ENCODE measurements at regions not wholly inside any gene's neighbourhood (a gene's known extent, or its start where the extent isn't known, plus 50 kb on each side); places are given as distances from the start of the nearest gene placed in this dataset.

GRCh38 chr3:34196914-34197313, 398.5 kb downstream of the PDCD6IP start:
- H3K9me3 ChIP-seq (ENCODE audit: control insufficient read depth, low read depth, low read length), result no peaks in the 10 kb centered on the region
- H3K4me1 ChIP-seq (ENCODE audit: control insufficient read depth, extremely low read depth, insufficient read depth, low read length), result no peaks in the 10 kb centered on the region
- H3K9ac ChIP-seq (ENCODE audit: control insufficient read depth, extremely low read depth, insufficient read depth, low read length), result no peak overlapping the region
- no peaks in the 10 kb centered on the region for H4K20me1 ChIP-seq (ENCODE audit: control insufficient read depth, extremely low read depth, insufficient read depth, low read length)
- H2AFZ ChIP-seq (ENCODE audit: control insufficient read depth, low read length), result no peak overlapping the region
- no peak overlapping the region for H3K4me3 ChIP-seq (ENCODE audit: control insufficient read depth in 2 of 3, extremely low read depth in 1 of 3, insufficient read depth in 2 of 3, low read depth in 1 of 3, low read length in 3 of 3)
- DNase-seq (ENCODE audit: low read depth, low spot score) (no peak), FAIRE-seq (no peak)
- no peak for TF ChIP-seq EZH2 (IDR thresholded peaks at IDR 0.05; ENCODE audit: low read length)
- no peak for TF ChIP-seq CTCF (optimal IDR thresholded peaks at IDR 0.05 in 1 of 3, IDR thresholded peaks at IDR 0.05 in 1 of 3, conservative IDR thresholded peaks at IDR 0.05 in 1 of 3; ENCODE audit: extremely low read depth in 1 of 3, insufficient read depth in 2 of 3, low read length in 3 of 3)
- no peaks in the 10 kb centered on the region for H3K79me2 ChIP-seq (ENCODE audit: control insufficient read depth, insufficient read depth, low read length)
- H3K27me3 ChIP-seq (ENCODE audit: control insufficient read depth, extremely low read depth, insufficient read depth, low read length), result no peaks in the 10 kb centered on the region
- no peaks in the 10 kb centered on the region for H3K36me3 ChIP-seq (ENCODE audit: control insufficient read depth in 2 of 2, extremely low read depth in 1 of 2, insufficient read depth in 2 of 2, low read length in 2 of 2)
- no peaks in the 10 kb centered on the region for H3K9me1 ChIP-seq (ENCODE audit: control insufficient read depth, extremely low read depth, insufficient read depth, low read length)
- H3K4me2 ChIP-seq (ENCODE audit: control insufficient read depth, extremely low read depth, insufficient read depth, low read depth, low read length), result no peak overlapping the region
- dilution Hi-C loops (cut with MboI; ENCODE audit: extremely low pct_ligation_motif_present, low sequenced_read_pairs), result no loop called here
- no peak overlapping the region for H3K27ac ChIP-seq (ENCODE audit: control insufficient read depth, insufficient read depth, low read length)

- Histone ChIP-seq H3K4me3 (ENCODE audit: control insufficient read depth in 2 of 3, extremely low read depth in 1 of 3, insufficient read depth in 2 of 3, low read depth in 1 of 3, low read length in 3 of 3) (no peak overlapping the region), H3K4me2 (ENCODE audit: control insufficient read depth, extremely low read depth, insufficient read depth, low read depth, low read length) (no peak overlapping the region), H3K9me1 (ENCODE audit: control insufficient read depth, extremely low read depth, insufficient read depth, low read length) (no peaks in the 10 kb centered on the region), H3K27ac (ENCODE audit: control insufficient read depth, insufficient read depth, low read length) (no peak overlapping the region), H3K79me2 (ENCODE audit: control insufficient read depth, insufficient read depth, low read length) (no peaks in the 10 kb centered on the region), H3K27me3 (ENCODE audit: control insufficient read depth, extremely low read depth, insufficient read depth, low read length) (no peaks in the 10 kb centered on the region), H3K4me1 (ENCODE audit: control insufficient read depth, extremely low read depth, insufficient read depth, low read length) (no peaks in the 10 kb centered on the region), H3K36me3 (ENCODE audit: control insufficient read depth in 2 of 2, extremely low read depth in 1 of 2, insufficient read depth in 2 of 2, low read length in 2 of 2) (no peaks in the 10 kb centered on the region), H2AFZ (ENCODE audit: control insufficient read depth, low read length) (no peak overlapping the region), H3K9ac (ENCODE audit: control insufficient read depth, extremely low read depth, insufficient read depth, low read length) (no peak overlapping the region), H3K9me3 (ENCODE audit: control insufficient read depth, low read depth, low read length) (no peaks in the 10 kb centered on the region), H4K20me1 (ENCODE audit: control insufficient read depth, extremely low read depth, insufficient read depth, low read length) (no peaks in the 10 kb centered on the region)
- FAIRE-seq (no peak), DNase-seq (ENCODE audit: low read depth, low spot score) (no peak)
- dilution Hi-C loops (cut with MboI; ENCODE audit: extremely low pct_ligation_motif_present, low sequenced_read_pairs), result no loop called here
- TF ChIP-seq CTCF (optimal IDR thresholded peaks at IDR 0.05 in 1 of 3, IDR thresholded peaks at IDR 0.05 in 1 of 3, conservative IDR thresholded peaks at IDR 0.05 in 1 of 3; ENCODE audit: extremely low read depth in 1 of 3, insufficient read depth in 2 of 3, low read length in 3 of 3) (no peak), EZH2 (IDR thresholded peaks at IDR 0.05; ENCODE audit: low read length) (no peak)
These were observed 399.9 kb downstream of the PDCD6IP start for GRCh38 chr3:34198309-34198708.

All from keratinocyte (primary cell).